PC-3 (cell line): ENCODE measurements at regions not wholly inside any gene's neighbourhood (a gene's known extent, or its start where the extent isn't known, plus 50 kb on each side); places are given as distances from the start of the nearest gene placed in this dataset.

Source experiments
- EZH2 ChIP-seq: fragments of 300-600 bp; sonication (generic); IDR thresholded peaks from one replicate; pipeline ENCODE4 v1.6.1; 2017; ENCODE audit warnings: antibody characterized with exemption, mild to moderate bottlenecking, low read length; ENCODE audit not compliant: unreplicated experiment
- TF ChIP-seq, protein P1 (sequence below): fragments of 300-600 bp; sonication (generic); conservative IDR thresholded peaks from 2 replicates; pipeline ENCODE4 v1.5.1; 2017; ENCODE audit warnings: antibody characterized with exemption, low read depth, mild to moderate bottlenecking, low read length

DNA sequence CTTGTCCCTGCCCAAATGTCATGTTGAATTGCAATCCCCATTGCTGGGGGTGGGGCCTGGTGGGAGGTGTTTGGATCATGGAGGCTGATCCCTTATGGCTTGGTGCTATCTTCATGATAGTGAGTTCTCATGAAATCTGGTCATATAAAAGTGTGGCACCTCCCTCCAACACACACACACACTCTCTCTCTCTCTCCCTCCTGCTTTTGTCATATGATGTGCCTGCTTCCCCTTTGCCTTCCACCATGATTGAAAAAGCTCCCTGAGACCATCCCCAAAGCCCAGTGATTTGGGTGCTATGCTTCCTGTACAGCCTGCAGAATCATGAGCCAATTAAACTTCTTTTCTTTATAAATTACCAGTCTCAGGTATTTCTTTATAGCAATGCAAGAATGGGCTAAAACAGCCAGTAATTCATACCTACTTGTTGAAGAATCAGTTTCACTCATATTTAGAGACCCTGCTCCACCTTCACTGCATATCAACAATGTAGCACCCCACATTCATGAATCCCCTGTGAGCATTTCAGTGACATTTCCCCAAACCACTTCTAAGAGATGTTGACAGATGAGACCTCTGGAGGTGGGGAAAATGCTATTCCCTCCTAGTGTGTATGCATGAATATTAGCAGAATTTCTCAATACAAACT is 54.8 kb upstream of the STK17B start:
- TF ChIP-seq, protein P1, sequence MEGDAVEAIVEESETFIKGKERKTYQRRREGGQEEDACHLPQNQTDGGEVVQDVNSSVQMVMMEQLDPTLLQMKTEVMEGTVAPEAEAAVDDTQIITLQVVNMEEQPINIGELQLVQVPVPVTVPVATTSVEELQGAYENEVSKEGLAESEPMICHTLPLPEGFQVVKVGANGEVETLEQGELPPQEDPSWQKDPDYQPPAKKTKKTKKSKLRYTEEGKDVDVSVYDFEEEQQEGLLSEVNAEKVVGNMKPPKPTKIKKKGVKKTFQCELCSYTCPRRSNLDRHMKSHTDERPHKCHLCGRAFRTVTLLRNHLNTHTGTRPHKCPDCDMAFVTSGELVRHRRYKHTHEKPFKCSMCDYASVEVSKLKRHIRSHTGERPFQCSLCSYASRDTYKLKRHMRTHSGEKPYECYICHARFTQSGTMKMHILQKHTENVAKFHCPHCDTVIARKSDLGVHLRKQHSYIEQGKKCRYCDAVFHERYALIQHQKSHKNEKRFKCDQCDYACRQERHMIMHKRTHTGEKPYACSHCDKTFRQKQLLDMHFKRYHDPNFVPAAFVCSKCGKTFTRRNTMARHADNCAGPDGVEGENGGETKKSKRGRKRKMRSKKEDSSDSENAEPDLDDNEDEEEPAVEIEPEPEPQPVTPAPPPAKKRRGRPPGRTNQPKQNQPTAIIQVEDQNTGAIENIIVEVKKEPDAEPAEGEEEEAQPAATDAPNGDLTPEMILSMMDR = no peak
- TF ChIP-seq EZH2 = no peak
